ENCODE measurements at regions not wholly inside any gene's neighbourhood (a gene's known extent, or its start where the extent isn't known, plus 50 kb on each side); places are given as distances from the start of the nearest gene placed in this dataset.

GRCh38 chr1:200471739-200472138, 61.9 kb upstream of the ZNF281 start:
- TF ChIP-seq, protein P1, sequence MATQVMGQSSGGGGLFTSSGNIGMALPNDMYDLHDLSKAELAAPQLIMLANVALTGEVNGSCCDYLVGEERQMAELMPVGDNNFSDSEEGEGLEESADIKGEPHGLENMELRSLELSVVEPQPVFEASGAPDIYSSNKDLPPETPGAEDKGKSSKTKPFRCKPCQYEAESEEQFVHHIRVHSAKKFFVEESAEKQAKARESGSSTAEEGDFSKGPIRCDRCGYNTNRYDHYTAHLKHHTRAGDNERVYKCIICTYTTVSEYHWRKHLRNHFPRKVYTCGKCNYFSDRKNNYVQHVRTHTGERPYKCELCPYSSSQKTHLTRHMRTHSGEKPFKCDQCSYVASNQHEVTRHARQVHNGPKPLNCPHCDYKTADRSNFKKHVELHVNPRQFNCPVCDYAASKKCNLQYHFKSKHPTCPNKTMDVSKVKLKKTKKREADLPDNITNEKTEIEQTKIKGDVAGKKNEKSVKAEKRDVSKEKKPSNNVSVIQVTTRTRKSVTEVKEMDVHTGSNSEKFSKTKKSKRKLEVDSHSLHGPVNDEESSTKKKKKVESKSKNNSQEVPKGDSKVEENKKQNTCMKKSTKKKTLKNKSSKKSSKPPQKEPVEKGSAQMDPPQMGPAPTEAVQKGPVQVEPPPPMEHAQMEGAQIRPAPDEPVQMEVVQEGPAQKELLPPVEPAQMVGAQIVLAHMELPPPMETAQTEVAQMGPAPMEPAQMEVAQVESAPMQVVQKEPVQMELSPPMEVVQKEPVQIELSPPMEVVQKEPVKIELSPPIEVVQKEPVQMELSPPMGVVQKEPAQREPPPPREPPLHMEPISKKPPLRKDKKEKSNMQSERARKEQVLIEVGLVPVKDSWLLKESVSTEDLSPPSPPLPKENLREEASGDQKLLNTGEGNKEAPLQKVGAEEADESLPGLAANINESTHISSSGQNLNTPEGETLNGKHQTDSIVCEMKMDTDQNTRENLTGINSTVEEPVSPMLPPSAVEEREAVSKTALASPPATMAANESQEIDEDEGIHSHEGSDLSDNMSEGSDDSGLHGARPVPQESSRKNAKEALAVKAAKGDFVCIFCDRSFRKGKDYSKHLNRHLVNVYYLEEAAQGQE (IDR thresholded peaks at IDR 0.05; ENCODE audit: unreplicated experiment): no peak
- TF ChIP-seq CTCF (conservative IDR thresholded peaks at IDR 0.05; ENCODE audit: low read depth in 2 of 2): no peak
- no peak for TF ChIP-seq JUNB (IDR thresholded peaks at IDR 0.05; ENCODE audit: unreplicated experiment)
- no peak for TF ChIP-seq EZH2 (IDR thresholded peaks at IDR 0.05; ENCODE audit: low read depth, unreplicated experiment)

All from GM23338 (cell line).